Adrenal gland (tissue), 9 donors: ENCODE measurements at regions not wholly inside any gene's neighbourhood (a gene's known extent, or its start where the extent isn't known, plus 50 kb on each side); places are given as distances from the start of the nearest gene placed in this dataset.

Experiments
- DNase-seq, 7 donors: peaks; one replicate each; pipeline ENCODE4 v3.0.0-alpha.2; 2019 to 2020
- H3K27ac ChIP-seq, 5 donors: fragments of 200-600 bp; sonication (generic) in 4 of 5; 1 replicate in 3 of 5; 2 replicates in 2 of 5; pipeline versions ENCODE4 v1.5.1 to v1.8.0; 2016 to 2020; ENCODE audit warnings: mild to moderate bottlenecking in 1 of 5
- H3K27me3 ChIP-seq: fragments of 200-600 bp; 2 replicates; pipeline ENCODE4 v1.8.0; 2021
- H3K36me3 ChIP-seq, 2 donors: fragments of 200-600 bp; replicated peaks in 1 of 2; 1 replicate in 1 of 2; 2 replicates in 1 of 2; pipeline versions ENCODE4 v1.5.1 to v1.8.0; 2018 to 2022
- H3K4me1 ChIP-seq, 2 donors: fragments of 200-600 bp; replicated peaks in 1 of 2; 1 replicate in 1 of 2; 2 replicates in 1 of 2; pipeline versions ENCODE4 v1.5.1 to v1.8.0; 2018 to 2021
- H3K4me3 ChIP-seq, 4 donors: fragments of 200-600 bp; sonication (generic) in 3 of 4; one replicate each; pipeline ENCODE4 v1.5.1; 2016 to 2018
- H3K9me3 ChIP-seq, 3 donors: fragments of 200-600 bp; sonication (generic) in 1 of 3; replicated peaks in 1 of 3; 1 replicate in 2 of 3; 2 replicates in 1 of 3; pipeline versions ENCODE4 v1.5.1 to v1.8.0; 2016 to 2021
- CTCF ChIP-seq, 6 experiments: fragments of 450-650 bp in 4 of 6; fragments of 200-600 bp in 2 of 6; sonication (generic) in 1 of 6; IDR thresholded peaks; 1 replicate in 5 of 6; 2 replicates in 1 of 6; pipeline versions ENCODE4 v1.5.1 to v1.8.0; 2016 to 2021; ENCODE audit warnings: antibody characterized with exemption in 6 of 6, mild to moderate bottlenecking in 2 of 6, moderate library complexity in 1 of 6
- POLR2A ChIP-seq, 2 donors: fragments of 450-650 bp; IDR thresholded peaks; one replicate each; pipeline ENCODE4 v1.6.1; 2017; ENCODE audit warnings: antibody characterized with exemption in 2 of 2, mild to moderate bottlenecking in 2 of 2, moderate library complexity in 1 of 2
- WGBS, 4 donors: extraction: QIAGEN DNeasy Blood & Tissue Kit in 2 of 4; methylation state at CpG; one replicate each; pipeline versions ENCODE4 v1.1.5 to v1.1.7; 2013 to 2017; 5-methylcytosine and 5-hydroxymethylcytosine counted together
- intact Hi-C, 2 donors: fragments of 100-400 bp; cut with DNase I; formaldehyde crosslinking; loops; one replicate each; pipeline versions ENCODE4 v1.14.1 to v1.15.0; 2022 to 2023
- donor health status: healthy with polysubstance abuse.
- donor health status: Bipolar disorder and iron deficiency.
- donor health status: DM: yes; HTN: yes; CAD: no.
- donor health status: DM: no; HTN: no; CAD: no.
- donor health status: DM: no; HTN: no; CAD: no.

GRCh38 chr2:171237751-171238505 lies 77.2 kb upstream of the TLK1 start:
- no peaks in the 10 kb centered on the region for H3K9me3 ChIP-seq
- no peaks in the 10 kb centered on the region for H3K27me3 ChIP-seq
- no peak overlapping the region for H3K27ac ChIP-seq
- DNase-seq, result no peak
- intact Hi-C loops, result no loop called here
- H3K4me3 ChIP-seq, result no peak overlapping the region
- H3K36me3 ChIP-seq, result no peaks in the 10 kb centered on the region
- whole genome bisulfite sequencing, 4 donors, result 69 to 78% (median 72%) methylated on average over 5 of the region's 5 CpGs
- H3K4me1 ChIP-seq, result no peaks in the 10 kb centered on the region
- no peak for TF ChIP-seq CTCF (IDR thresholded peaks at IDR 0.05)

- no peaks in the 10 kb centered on the region for H3K27me3 ChIP-seq
- H3K27ac ChIP-seq, result no peak overlapping the region
- H3K36me3 ChIP-seq, result no peaks in the 10 kb centered on the region
- no peak overlapping the region for H3K4me3 ChIP-seq
- no peak for TF ChIP-seq POLR2A (IDR thresholded peaks at IDR 0.05)
- WGBS, 4 donors, result 86 to 95% (median 89%) methylated on average over 8 of the region's 8 CpGs
- no peak for DNase-seq
- H3K4me1 ChIP-seq, result no peaks in the 10 kb centered on the region
- no peaks in the 10 kb centered on the region for H3K9me3 ChIP-seq
- intact Hi-C loops, result no loop called here
These were observed 74.7 kb upstream of the TLK1 start for GRCh38 chr2:171235262-171235881.

- H3K27me3 ChIP-seq, result no peaks in the 10 kb centered on the region
- intact Hi-C loops, result no loop called here
- WGBS, 4 donors, result 86 to 95% (median 91%) methylated on average over 3 of the region's 3 CpGs
- no peaks in the 10 kb centered on the region for H3K9me3 ChIP-seq
- no peak for DNase-seq
- H3K27ac ChIP-seq, result no peak overlapping the region
- TF ChIP-seq POLR2A (IDR thresholded peaks at IDR 0.05) (no peak), CTCF (IDR thresholded peaks at IDR 0.05) (no peak)
- no peak overlapping the region for H3K4me3 ChIP-seq
- no peaks in the 10 kb centered on the region for H3K36me3 ChIP-seq
- H3K4me1 ChIP-seq, result no peaks in the 10 kb centered on the region
These were observed 69.5 kb upstream of the TLK1 start for GRCh38 chr2:171230176-171230575.

- no peak overlapping the region for H3K4me3 ChIP-seq
- H3K9me3 ChIP-seq, result no peaks in the 10 kb centered on the region
- intact Hi-C loops, result no loop called here
- no peak for TF ChIP-seq CTCF (IDR thresholded peaks at IDR 0.05)
- TF ChIP-seq POLR2A (IDR thresholded peaks at IDR 0.05), result no peak
- DNase-seq, result no peak
- H3K4me1 ChIP-seq, result no peaks in the 10 kb centered on the region
- WGBS, 4 donors, result 88 to 94% (median 89%) methylated on average over 2 of the region's 2 CpGs
- no peaks in the 10 kb centered on the region for H3K36me3 ChIP-seq
- H3K27me3 ChIP-seq, result no peaks in the 10 kb centered on the region
- no peak overlapping the region for H3K27ac ChIP-seq
These were observed 68.1 kb upstream of the TLK1 start for GRCh38 chr2:171228826-171229225.
